Chondrocyte (in vitro differentiated cells): ENCODE measurements at regions not wholly inside any gene's neighbourhood (a gene's known extent, or its start where the extent isn't known, plus 50 kb on each side); places are given as distances from the start of the nearest gene placed in this dataset.

ENCODE experiments used
- DNase-seq: peaks from one replicate; pipeline ENCODE4 v3.0.0; 2021; ENCODE audit warnings: mixed read lengths, low spot score
- H3K27ac Mint-ChIP-seq: one replicate; pipeline ENCODE4 v1.8.0; 2021; ENCODE audit warnings: mild to moderate bottlenecking, moderate library complexity, mixed read lengths; ENCODE audit not compliant: unreplicated experiment
- H3K27me3 Mint-ChIP-seq: 2 replicates; pipeline ENCODE4 v1.8.0; 2021; ENCODE audit warnings: low read depth, mixed read lengths
- H3K36me3 Mint-ChIP-seq: 2 replicates; pipeline ENCODE4 v1.8.0; 2021; ENCODE audit warnings: low read depth, mixed read lengths
- H3K4me1 Mint-ChIP-seq: 2 replicates; pipeline ENCODE4 v1.8.0; 2021; ENCODE audit warnings: low read depth, mild to moderate bottlenecking, mixed read lengths
- H3K4me3 Mint-ChIP-seq: one replicate; pipeline ENCODE4 v1.8.0; 2021; ENCODE audit warnings: mild to moderate bottlenecking, moderate library complexity, mixed read lengths; ENCODE audit not compliant: unreplicated experiment
- H3K9me3 Mint-ChIP-seq: 2 replicates; pipeline ENCODE4 v1.8.0; 2021; ENCODE audit warnings: low read depth, mixed read lengths
- TF ChIP-seq, protein P1 (sequence below): fragments of 200-600 bp; sonication (generic); IDR thresholded peaks from 2 replicates; pipeline ENCODE4 v1.5.0; 2021; ENCODE audit warnings: antibody characterized with exemption, mild to moderate bottlenecking, moderate library complexity

GRCh38 chr3:165716592-165716991 is 120.6 kb downstream of the BCHE start:
- DNase-seq, result no peak
- Mint-ChIP-seq H3K27ac (no peak overlapping the region), H3K4me1 (no peaks in the 10 kb centered on the region), H3K27me3 (no peaks in the 10 kb centered on the region), H3K9me3 (no peaks in the 10 kb centered on the region), H3K4me3 (no peak overlapping the region), H3K36me3 (no peaks in the 10 kb centered on the region)
- TF ChIP-seq, protein P1, sequence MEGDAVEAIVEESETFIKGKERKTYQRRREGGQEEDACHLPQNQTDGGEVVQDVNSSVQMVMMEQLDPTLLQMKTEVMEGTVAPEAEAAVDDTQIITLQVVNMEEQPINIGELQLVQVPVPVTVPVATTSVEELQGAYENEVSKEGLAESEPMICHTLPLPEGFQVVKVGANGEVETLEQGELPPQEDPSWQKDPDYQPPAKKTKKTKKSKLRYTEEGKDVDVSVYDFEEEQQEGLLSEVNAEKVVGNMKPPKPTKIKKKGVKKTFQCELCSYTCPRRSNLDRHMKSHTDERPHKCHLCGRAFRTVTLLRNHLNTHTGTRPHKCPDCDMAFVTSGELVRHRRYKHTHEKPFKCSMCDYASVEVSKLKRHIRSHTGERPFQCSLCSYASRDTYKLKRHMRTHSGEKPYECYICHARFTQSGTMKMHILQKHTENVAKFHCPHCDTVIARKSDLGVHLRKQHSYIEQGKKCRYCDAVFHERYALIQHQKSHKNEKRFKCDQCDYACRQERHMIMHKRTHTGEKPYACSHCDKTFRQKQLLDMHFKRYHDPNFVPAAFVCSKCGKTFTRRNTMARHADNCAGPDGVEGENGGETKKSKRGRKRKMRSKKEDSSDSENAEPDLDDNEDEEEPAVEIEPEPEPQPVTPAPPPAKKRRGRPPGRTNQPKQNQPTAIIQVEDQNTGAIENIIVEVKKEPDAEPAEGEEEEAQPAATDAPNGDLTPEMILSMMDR, result no peak

GRCh38 chr3:165713479-165713878 is 123.7 kb downstream of the BCHE start:
- no peaks in the 10 kb centered on the region for H3K4me1 Mint-ChIP-seq

GRCh38 chr3:165712382-165712781 is 124.8 kb downstream of the BCHE start:
- DNase-seq, result no peak
- TF ChIP-seq, protein P1, result no peak
- no peaks in the 10 kb centered on the region for H3K36me3 Mint-ChIP-seq
- H3K27me3 Mint-ChIP-seq, result no peaks in the 10 kb centered on the region
- no peaks in the 10 kb centered on the region for H3K9me3 Mint-ChIP-seq
- no peak overlapping the region for H3K27ac Mint-ChIP-seq
- no peaks in the 10 kb centered on the region for H3K4me1 Mint-ChIP-seq
- no peak overlapping the region for H3K4me3 Mint-ChIP-seq

More at GRCh38 chr3:165713479-165713878, 123.7 kb downstream of the BCHE start:
- H3K36me3 Mint-ChIP-seq, result no peaks in the 10 kb centered on the region
- DNase-seq, result no peak
- H3K27me3 Mint-ChIP-seq, result no peaks in the 10 kb centered on the region
- no peaks in the 10 kb centered on the region for H3K9me3 Mint-ChIP-seq
- TF ChIP-seq, protein P1, result no peak
- no peak overlapping the region for H3K27ac Mint-ChIP-seq
- no peak overlapping the region for H3K4me3 Mint-ChIP-seq

DNA sequence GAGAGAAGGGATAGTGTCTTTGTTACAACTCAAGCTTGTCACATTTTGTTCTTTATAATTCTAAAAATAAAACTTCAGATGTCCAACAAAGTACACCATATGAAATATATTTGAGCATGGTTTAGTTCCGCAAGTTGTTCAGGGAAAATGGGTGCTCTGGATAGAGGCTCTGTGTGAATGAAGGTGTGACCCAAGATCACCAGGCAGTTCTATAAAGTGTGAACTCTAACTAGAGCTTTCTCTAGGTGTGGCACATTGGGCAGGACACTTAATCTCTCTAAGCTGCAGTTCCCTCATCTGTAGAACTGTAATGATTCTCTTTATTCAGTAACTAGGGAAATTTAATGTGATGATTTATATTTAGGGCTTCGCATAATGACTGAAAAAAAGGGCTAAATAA is 139.3 kb downstream of the BCHE start:
- TF ChIP-seq, protein P1, result no peak
- DNase-seq, result no peak
- Mint-ChIP-seq H3K27me3 (peaks cover 10% of the 10 kb centered on the region), H3K36me3 (no peaks in the 10 kb centered on the region), H3K27ac (no peak overlapping the region), H3K4me3 (no peak overlapping the region), H3K4me1 (no peaks in the 10 kb centered on the region), H3K9me3 (peaks cover 7% of the 10 kb centered on the region)

- H3K4me3 Mint-ChIP-seq, result no peak overlapping the region
- H3K27ac Mint-ChIP-seq, result no peak overlapping the region
- H3K27me3 Mint-ChIP-seq, result peaks cover 6% of the 10 kb centered on the region
- no peaks in the 10 kb centered on the region for H3K36me3 Mint-ChIP-seq
- TF ChIP-seq, protein P1, result no peak
- no peak for DNase-seq
- peaks cover 12% of the 10 kb centered on the region for H3K9me3 Mint-ChIP-seq
- H3K4me1 Mint-ChIP-seq, result no peaks in the 10 kb centered on the region
These were observed 140.7 kb downstream of the BCHE start for GRCh38 chr3:165696496-165696895.
